Ascending aorta (tissue), 2 donors: ENCODE measurements at regions not wholly inside any gene's neighbourhood (a gene's known extent, or its start where the extent isn't known, plus 50 kb on each side); places are given as distances from the start of the nearest gene placed in this dataset.

Experiments used
- DNase-seq, 2 donors: peaks; one replicate each; pipeline ENCODE4 v3.0.0-alpha.2; 2019; ENCODE audit warnings: low spot score in 2 of 2
- H3K27ac ChIP-seq, 2 donors: fragments of 200-600 bp; sonication (generic); one replicate each; pipeline ENCODE4 v1.5.1; 2016 to 2017; ENCODE audit warnings: mild to moderate bottlenecking in 1 of 2
- H3K27me3 ChIP-seq: fragments of 200-600 bp; sonication (generic); one replicate; pipeline ENCODE4 v1.5.1; 2017
- H3K36me3 ChIP-seq, 2 donors: fragments of 200-600 bp; sonication (generic); one replicate each; pipeline ENCODE4 v1.5.1; 2016
- H3K4me1 ChIP-seq, 2 donors: fragments of 200-600 bp; sonication (generic); one replicate each; pipeline ENCODE4 v1.5.1; 2016 to 2017; ENCODE audit warnings: mild to moderate bottlenecking in 1 of 2
- H3K4me3 ChIP-seq, 2 donors: fragments of 200-600 bp; sonication (generic); one replicate each; pipeline ENCODE4 v1.5.1; 2016 to 2017; ENCODE audit warnings: mild to moderate bottlenecking in 1 of 2
- H3K9me3 ChIP-seq, 2 donors: fragments of 200-600 bp; sonication (generic); one replicate each; pipeline ENCODE4 v1.5.1; 2016
- intact Hi-C: fragments of 100-400 bp; cut with DNase I; formaldehyde crosslinking; loops from one replicate; pipeline ENCODE4 v1.15.1; 2023
- TF ChIP-seq, protein P1 (sequence below), 3 experiments: fragments of 200-600 bp in 2 of 3; fragments of 450-650 bp in 1 of 3; sonication (generic) in 2 of 3; IDR thresholded peaks; one replicate each; pipeline ENCODE4 v1.5.1; 2016 to 2019; ENCODE audit warnings: antibody characterized with exemption in 3 of 3, mild to moderate bottlenecking in 1 of 3, moderate library complexity in 1 of 3

- Histone ChIP-seq H3K9me3 (no peaks in the 10 kb centered on the region), H3K36me3 (no peaks in the 10 kb centered on the region), H3K27me3 (no peaks in the 10 kb centered on the region), H3K27ac (no peak overlapping the region), H3K4me3 (no peak overlapping the region), H3K4me1 (no peaks in the 10 kb centered on the region)
- intact Hi-C loops: no loop called here
- TF ChIP-seq, protein P1, sequence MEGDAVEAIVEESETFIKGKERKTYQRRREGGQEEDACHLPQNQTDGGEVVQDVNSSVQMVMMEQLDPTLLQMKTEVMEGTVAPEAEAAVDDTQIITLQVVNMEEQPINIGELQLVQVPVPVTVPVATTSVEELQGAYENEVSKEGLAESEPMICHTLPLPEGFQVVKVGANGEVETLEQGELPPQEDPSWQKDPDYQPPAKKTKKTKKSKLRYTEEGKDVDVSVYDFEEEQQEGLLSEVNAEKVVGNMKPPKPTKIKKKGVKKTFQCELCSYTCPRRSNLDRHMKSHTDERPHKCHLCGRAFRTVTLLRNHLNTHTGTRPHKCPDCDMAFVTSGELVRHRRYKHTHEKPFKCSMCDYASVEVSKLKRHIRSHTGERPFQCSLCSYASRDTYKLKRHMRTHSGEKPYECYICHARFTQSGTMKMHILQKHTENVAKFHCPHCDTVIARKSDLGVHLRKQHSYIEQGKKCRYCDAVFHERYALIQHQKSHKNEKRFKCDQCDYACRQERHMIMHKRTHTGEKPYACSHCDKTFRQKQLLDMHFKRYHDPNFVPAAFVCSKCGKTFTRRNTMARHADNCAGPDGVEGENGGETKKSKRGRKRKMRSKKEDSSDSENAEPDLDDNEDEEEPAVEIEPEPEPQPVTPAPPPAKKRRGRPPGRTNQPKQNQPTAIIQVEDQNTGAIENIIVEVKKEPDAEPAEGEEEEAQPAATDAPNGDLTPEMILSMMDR (IDR thresholded peaks at IDR 0.05): no peak
- no peak for DNase-seq
These were observed 1137.0 kb downstream of the PCDH18 start for GRCh38 chr4:136395212-136395722.

DNA sequence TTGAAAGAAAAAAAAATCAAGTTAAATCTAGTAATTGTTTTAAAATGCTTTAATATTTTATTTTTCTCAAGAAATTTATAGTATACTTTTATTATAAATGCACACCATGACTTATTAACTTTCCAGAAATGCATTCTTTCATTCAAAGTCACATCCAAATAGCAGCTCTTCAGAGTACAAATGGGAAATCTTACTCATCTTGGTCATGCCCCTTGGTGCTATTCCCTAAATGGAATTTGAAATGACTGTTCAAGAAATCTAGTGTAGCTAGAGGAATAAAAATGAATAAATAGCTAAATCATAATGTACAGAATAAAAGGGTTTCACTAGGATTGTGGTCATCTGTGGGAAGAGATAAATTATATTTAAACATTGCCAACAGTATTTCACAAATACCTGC is 1139.7 kb downstream of the PCDH18 start:
- Histone ChIP-seq H3K4me3 (no peak overlapping the region), H3K4me1 (no peaks in the 10 kb centered on the region), H3K27me3 (no peaks in the 10 kb centered on the region), H3K27ac (no peak overlapping the region), H3K36me3 (no peaks in the 10 kb centered on the region), H3K9me3 (no peaks in the 10 kb centered on the region)
- DNase-seq: no peak
- TF ChIP-seq, protein P1 (IDR thresholded peaks at IDR 0.05): no peak
- intact Hi-C loops: no loop called here

DNA sequence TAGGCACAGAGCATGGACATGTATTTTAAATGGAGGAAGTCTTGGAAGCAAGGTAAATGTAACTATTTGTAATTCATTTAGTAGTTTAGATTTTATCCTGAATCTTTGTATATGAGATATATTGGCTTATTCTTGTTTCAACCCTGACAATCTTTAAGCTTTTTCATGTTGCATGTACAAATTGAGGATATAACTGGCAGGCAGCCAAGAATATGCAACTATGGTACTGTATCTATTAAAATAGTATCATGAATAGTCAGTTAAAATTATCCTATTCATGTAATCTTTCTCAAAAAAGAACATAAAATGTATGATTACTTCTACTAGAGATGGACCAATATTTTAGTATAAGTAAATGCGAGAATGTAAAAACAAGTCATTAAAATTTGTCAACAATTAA is 1141.5 kb downstream of the PCDH18 start:
- TF ChIP-seq, protein P1 (IDR thresholded peaks at IDR 0.05): no peak
- Histone ChIP-seq H3K36me3 (no peaks in the 10 kb centered on the region), H3K27me3 (no peaks in the 10 kb centered on the region), H3K4me3 (no peak overlapping the region), H3K9me3 (no peaks in the 10 kb centered on the region), H3K4me1 (no peaks in the 10 kb centered on the region), H3K27ac (no peak overlapping the region)
- no peak for DNase-seq
- intact Hi-C loops: no loop called here

DNA sequence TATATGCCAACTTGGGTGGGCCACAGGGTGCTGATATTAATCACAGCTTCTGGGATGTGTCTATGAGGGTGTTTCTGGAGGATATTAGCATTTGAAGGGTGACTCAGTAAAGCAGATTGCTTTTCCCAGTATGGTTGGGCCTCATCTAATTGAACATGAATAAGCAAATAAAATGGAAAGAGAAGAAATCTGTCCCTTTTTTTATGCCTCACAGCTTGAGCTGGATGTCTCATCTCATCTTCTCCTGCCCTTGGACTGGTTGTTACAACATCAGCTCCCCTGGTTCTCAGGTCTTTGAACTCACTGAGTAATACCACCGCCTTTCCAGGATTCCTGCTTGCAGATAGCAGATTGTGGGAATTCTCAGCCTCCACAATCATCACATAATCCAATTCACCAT is 1149.2 kb downstream of the PCDH18 start:
- TF ChIP-seq, protein P1 (IDR thresholded peaks at IDR 0.05): no peak
- Histone ChIP-seq H3K27ac (no peak overlapping the region), H3K4me1 (no peaks in the 10 kb centered on the region), H3K36me3 (no peaks in the 10 kb centered on the region), H3K4me3 (no peak overlapping the region), H3K27me3 (no peaks in the 10 kb centered on the region), H3K9me3 (no peaks in the 10 kb centered on the region)
- intact Hi-C loops: no loop called here
- DNase-seq: no peak

- TF ChIP-seq, protein P1 (IDR thresholded peaks at IDR 0.05): no peak
- Histone ChIP-seq H3K9me3 (no peaks in the 10 kb centered on the region), H3K27ac (no peak overlapping the region), H3K36me3 (no peaks in the 10 kb centered on the region), H3K27me3 (no peaks in the 10 kb centered on the region), H3K4me1 (no peaks in the 10 kb centered on the region), H3K4me3 (no peak overlapping the region)
- intact Hi-C loops: no loop called here
- no peak for DNase-seq
These were observed 1161.1 kb downstream of the PCDH18 start for GRCh38 chr4:136371231-136371630.

- H3K4me3 ChIP-seq: no peak overlapping the region
- no peak overlapping the region for H3K27ac ChIP-seq
- H3K36me3 ChIP-seq: no peaks in the 10 kb centered on the region
- TF ChIP-seq, protein P1 (IDR thresholded peaks at IDR 0.05): no peak
- intact Hi-C loops: no loop called here
- no peak for DNase-seq
- no peaks in the 10 kb centered on the region for H3K4me1 ChIP-seq
- no peaks in the 10 kb centered on the region for H3K27me3 ChIP-seq
- no peaks in the 10 kb centered on the region for H3K9me3 ChIP-seq
These were observed 1163.2 kb downstream of the PCDH18 start for GRCh38 chr4:136369073-136369472.
